ENCODE measurements at regions not wholly inside any gene's neighbourhood (a gene's known extent, or its start where the extent isn't known, plus 50 kb on each side); places are given as distances from the start of the nearest gene placed in this dataset.

DNA sequence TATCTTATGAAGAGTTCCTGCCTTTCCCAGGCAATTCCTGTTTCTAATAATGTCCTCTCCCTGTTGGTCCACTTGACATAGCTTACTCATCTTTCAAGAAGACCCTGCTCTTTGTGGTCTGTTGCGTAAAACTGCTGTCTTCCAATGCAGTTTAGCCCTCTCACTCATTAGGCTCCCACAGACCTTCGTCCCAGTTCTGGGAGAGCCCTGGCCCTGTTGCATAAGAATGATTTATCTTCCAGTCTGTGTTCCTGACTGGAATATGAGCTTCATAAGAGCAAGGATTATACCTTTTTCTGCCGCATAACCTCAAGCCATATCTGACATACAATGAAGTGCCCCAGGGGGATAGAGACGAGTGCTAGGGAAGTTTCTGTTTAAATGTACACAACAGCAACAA is 365.9 kb upstream of the NOVA1 start:
- TF ChIP-seq, protein P1, sequence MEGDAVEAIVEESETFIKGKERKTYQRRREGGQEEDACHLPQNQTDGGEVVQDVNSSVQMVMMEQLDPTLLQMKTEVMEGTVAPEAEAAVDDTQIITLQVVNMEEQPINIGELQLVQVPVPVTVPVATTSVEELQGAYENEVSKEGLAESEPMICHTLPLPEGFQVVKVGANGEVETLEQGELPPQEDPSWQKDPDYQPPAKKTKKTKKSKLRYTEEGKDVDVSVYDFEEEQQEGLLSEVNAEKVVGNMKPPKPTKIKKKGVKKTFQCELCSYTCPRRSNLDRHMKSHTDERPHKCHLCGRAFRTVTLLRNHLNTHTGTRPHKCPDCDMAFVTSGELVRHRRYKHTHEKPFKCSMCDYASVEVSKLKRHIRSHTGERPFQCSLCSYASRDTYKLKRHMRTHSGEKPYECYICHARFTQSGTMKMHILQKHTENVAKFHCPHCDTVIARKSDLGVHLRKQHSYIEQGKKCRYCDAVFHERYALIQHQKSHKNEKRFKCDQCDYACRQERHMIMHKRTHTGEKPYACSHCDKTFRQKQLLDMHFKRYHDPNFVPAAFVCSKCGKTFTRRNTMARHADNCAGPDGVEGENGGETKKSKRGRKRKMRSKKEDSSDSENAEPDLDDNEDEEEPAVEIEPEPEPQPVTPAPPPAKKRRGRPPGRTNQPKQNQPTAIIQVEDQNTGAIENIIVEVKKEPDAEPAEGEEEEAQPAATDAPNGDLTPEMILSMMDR (optimal IDR thresholded peaks at IDR 0.05 in 1 of 3, IDR thresholded peaks at IDR 0.05 in 1 of 3, conservative IDR thresholded peaks at IDR 0.05 in 1 of 3; ENCODE audit: extremely low read depth in 1 of 3, insufficient read depth in 2 of 3, low read length in 3 of 3) = no peak
- no peak for TF ChIP-seq EZH2 (IDR thresholded peaks at IDR 0.05; ENCODE audit: low read length)

All from keratinocyte (primary cell).